Liver (tissue), 7 donors: ENCODE measurements at regions not wholly inside any gene's neighbourhood (a gene's known extent, or its start where the extent isn't known, plus 50 kb on each side); places are given as distances from the start of the nearest gene placed in this dataset.

Experiments
- DNase-seq: peaks from one replicate; pipeline ENCODE4 v3.0.0-alpha.2; 2017; ENCODE audit warnings: low spot score
- H3K27ac ChIP-seq, 2 donors: one replicate each; pipeline ENCODE4 v1.7.0; 2013; ENCODE audit warnings: inconsistent platforms in 2 of 2, low read length in 2 of 2, control low read depth in 1 of 2, low read depth in 1 of 2, mild to moderate bottlenecking in 1 of 2
- H3K27me3 ChIP-seq, 4 donors: one replicate each; pipeline versions ENCODE4 v1.6.1 to v1.7.0; 2013; ENCODE audit warnings: low read length in 3 of 4, inconsistent platforms in 1 of 4, mild to moderate bottlenecking in 1 of 4, moderate library complexity in 1 of 4; ENCODE audit not compliant: control insufficient read depth in 4 of 4, insufficient read depth in 4 of 4
- H3K36me3 ChIP-seq, 4 donors: one replicate each; pipeline versions ENCODE4 v1.6.1 to v1.7.0; 2013; ENCODE audit warnings: low read length in 3 of 4, mild to moderate bottlenecking in 3 of 4, low read depth in 1 of 4, moderate library complexity in 1 of 4; ENCODE audit not compliant: control insufficient read depth in 4 of 4, insufficient read depth in 3 of 4
- H3K4me1 ChIP-seq, 4 donors: one replicate each; pipeline versions ENCODE4 v1.6.1 to v1.7.0; 2013; ENCODE audit warnings: low read length in 3 of 4, mild to moderate bottlenecking in 3 of 4, moderate library complexity in 1 of 4; ENCODE audit not compliant: control insufficient read depth in 4 of 4, insufficient read depth in 4 of 4
- H3K4me3 ChIP-seq, 3 donors: one replicate each; pipeline versions ENCODE4 v1.6.1 to v1.7.0; 2013; ENCODE audit warnings: low read length in 3 of 3, control low read depth in 1 of 3, low read depth in 1 of 3, mild to moderate bottlenecking in 1 of 3
- H3K9ac ChIP-seq, 2 donors: one replicate each; pipeline ENCODE4 v1.7.0; 2013; ENCODE audit warnings: low read length in 2 of 2, mild to moderate bottlenecking in 2 of 2, moderate library complexity in 2 of 2, control low read depth in 1 of 2, low read depth in 1 of 2
- H3K9me3 ChIP-seq, 4 donors: one replicate each; pipeline versions ENCODE4 v1.6.1 to v1.7.0; 2013; ENCODE audit warnings: low read length in 3 of 4; ENCODE audit not compliant: control insufficient read depth in 4 of 4
- ATF3 ChIP-seq: IDR thresholded peaks from 2 replicates; pipeline ENCODE4 v1.6.1; 2016; ENCODE audit warnings: antibody characterized with exemption
- CTCF ChIP-seq: fragments of 150-350 bp; IDR thresholded peaks from 2 replicates; pipeline ENCODE4 v1.5.1; 2017; ENCODE audit warnings: improper control_type of control experiment, low read depth, low read length; ENCODE audit not compliant: missing input control
- EGR1 ChIP-seq, 2 donors: IDR thresholded peaks; 2 replicates each; pipeline ENCODE4 v1.6.1; 2016 to 2018; ENCODE audit warnings: antibody characterized with exemption in 2 of 2, low read depth in 2 of 2
- FOXA2 ChIP-seq: IDR thresholded peaks from 2 replicates; pipeline ENCODE4 v1.6.1; 2016; ENCODE audit warnings: antibody characterized with exemption
- GABPA ChIP-seq, 2 donors: IDR thresholded peaks in 1 of 2; conservative IDR thresholded peaks in 1 of 2; 2 replicates each; pipeline ENCODE4 v1.6.1; 2016; ENCODE audit warnings: antibody characterized with exemption in 2 of 2, mild to moderate bottlenecking in 1 of 2, moderate library complexity in 1 of 2
- HNF4A ChIP-seq, 2 donors: conservative IDR thresholded peaks; 2 replicates each; pipeline ENCODE4 v1.6.1; 2016; ENCODE audit warnings: antibody characterized with exemption in 2 of 2, mild to moderate bottlenecking in 2 of 2
- HNF4G ChIP-seq: IDR thresholded peaks from 2 replicates; pipeline ENCODE4 v1.6.1; 2016; ENCODE audit warnings: antibody characterized with exemption
- JUND ChIP-seq, 2 donors: IDR thresholded peaks; 2 replicates each; pipeline ENCODE4 v1.6.1; 2016; ENCODE audit warnings: antibody characterized with exemption in 2 of 2
- MAX ChIP-seq: IDR thresholded peaks from 2 replicates; pipeline ENCODE4 v1.6.1; 2016; ENCODE audit warnings: antibody characterized with exemption
- NR2F2 ChIP-seq: IDR thresholded peaks from 2 replicates; pipeline ENCODE4 v1.6.1; 2016; ENCODE audit warnings: antibody characterized with exemption
- RAD21 ChIP-seq, 2 donors: IDR thresholded peaks; 2 replicates each; pipeline ENCODE4 v1.6.1; 2016; ENCODE audit warnings: antibody characterized with exemption in 2 of 2, mild to moderate bottlenecking in 2 of 2
- REST ChIP-seq: IDR thresholded peaks from 2 replicates; pipeline ENCODE4 v1.6.1; 2016; ENCODE audit warnings: antibody characterized with exemption, mild to moderate bottlenecking
- SP1 ChIP-seq: IDR thresholded peaks from 2 replicates; pipeline ENCODE4 v1.6.1; 2018; ENCODE audit warnings: antibody characterized with exemption, mild to moderate bottlenecking
- TAF1 ChIP-seq: conservative IDR thresholded peaks from 2 replicates; pipeline ENCODE4 v1.6.1; 2016; ENCODE audit warnings: antibody characterized with exemption, mild to moderate bottlenecking
- YY1 ChIP-seq: IDR thresholded peaks from 2 replicates; pipeline ENCODE4 v1.6.1; 2016; ENCODE audit warnings: antibody characterized with exemption, mild to moderate bottlenecking
- ZBTB33 ChIP-seq: IDR thresholded peaks from 2 replicates; pipeline ENCODE4 v1.6.1; 2016; ENCODE audit warnings: antibody characterized with exemption
- donor health status: healthy.
- donor health status: healthy.
- donor health status: healthy.
- donor health status: healthy.

- no peak for TF ChIP-seq MAX
- TF ChIP-seq HNF4G = no peak
Observed at GRCh38 chr7:138287549-138287948, 172.5 kb upstream of the TRIM24 start (continued).

- H3K9ac ChIP-seq = no peak overlapping the region
- no peak for DNase-seq
- no peak overlapping the region for H3K27ac ChIP-seq
- no peaks in the 10 kb centered on the region for H3K27me3 ChIP-seq
- peaks cover 0 to 2% (median 0%) of the 10 kb centered on the region in 4 donors for H3K9me3 ChIP-seq
- H3K4me1 ChIP-seq = peaks cover under 1 to 2% (median 1%) of the 10 kb centered on the region in 4 donors
- no peaks in the 10 kb centered on the region for H3K36me3 ChIP-seq
- no peak overlapping the region for H3K4me3 ChIP-seq
- no peak for TF ChIP-seq SP1
- TF ChIP-seq YY1 = no peak
- TF ChIP-seq ATF3 = no peak
- TF ChIP-seq TAF1 = no peak
- TF ChIP-seq ZBTB33 = no peak
- no peak for TF ChIP-seq FOXA2
- TF ChIP-seq CTCF = no peak
- no peak for TF ChIP-seq HNF4A (conservative IDR thresholded peaks at IDR 0.05)
- no peak for TF ChIP-seq JUND (IDR thresholded peaks at IDR 0.05)
- no peak for TF ChIP-seq GABPA (IDR thresholded peaks at IDR 0.05 in 1 of 2, conservative IDR thresholded peaks at IDR 0.05 in 1 of 2)
- no peak for TF ChIP-seq MAX
- TF ChIP-seq REST = no peak
- no peak for TF ChIP-seq EGR1 (IDR thresholded peaks at IDR 0.05; ENCODE audit: low read depth in 2 of 2)
- no peak for TF ChIP-seq NR2F2
- TF ChIP-seq RAD21 (IDR thresholded peaks at IDR 0.05) = no peak
Observed at GRCh38 chr7:138289082-138289481, 171.0 kb upstream of the TRIM24 start.
